ENCODE measurements at regions not wholly inside any gene's neighbourhood (a gene's known extent, or its start where the extent isn't known, plus 50 kb on each side); places are given as distances from the start of the nearest gene placed in this dataset.
"Not testable (repeated sequence)": the region's sequence is repeated elsewhere in the genome, so short reads cannot be mapped to it uniquely, and the experiment has no call there.

DNA sequence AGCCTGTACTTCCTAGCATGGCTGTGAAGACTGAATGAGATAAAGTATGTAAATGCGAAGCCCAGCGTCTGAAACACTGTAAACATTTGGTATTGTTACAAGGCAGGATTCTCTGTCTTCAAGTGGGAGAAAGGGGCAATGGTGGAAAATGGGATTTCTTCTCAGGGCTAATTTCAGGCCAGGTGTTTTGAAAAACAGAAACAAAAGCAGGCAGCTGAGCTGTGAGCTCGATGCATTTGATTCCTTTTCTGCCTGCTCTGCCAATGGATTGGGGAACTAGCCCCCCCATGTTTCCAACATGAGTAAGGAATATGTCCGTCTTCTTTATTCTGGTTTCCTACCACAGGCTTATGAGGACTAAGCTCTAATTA is 732.1 kb upstream of the AUTS2 start:
- Mint-ChIP-seq H3K27me3 (no peaks in the 10 kb centered on the region), H3K27ac (no peak overlapping the region), H3K9me3 (ENCODE audit: low read depth) (peaks cover 19% of the 10 kb centered on the region), H3K36me3 (no peaks in the 10 kb centered on the region), H3K4me1 (no peaks in the 10 kb centered on the region), H3K4me3 (no peak overlapping the region)
- DNase-seq = no peak
- CTCF ChIA-PET = no interaction called here
- no peak for ATAC-seq

- not testable (repeated sequence) for H3K27me3 Mint-ChIP-seq, H3K27ac Mint-ChIP-seq, H3K36me3 Mint-ChIP-seq
Measured at GRCh38 chr7:68866721-68867120, 731.6 kb upstream of the AUTS2 start.

DNA sequence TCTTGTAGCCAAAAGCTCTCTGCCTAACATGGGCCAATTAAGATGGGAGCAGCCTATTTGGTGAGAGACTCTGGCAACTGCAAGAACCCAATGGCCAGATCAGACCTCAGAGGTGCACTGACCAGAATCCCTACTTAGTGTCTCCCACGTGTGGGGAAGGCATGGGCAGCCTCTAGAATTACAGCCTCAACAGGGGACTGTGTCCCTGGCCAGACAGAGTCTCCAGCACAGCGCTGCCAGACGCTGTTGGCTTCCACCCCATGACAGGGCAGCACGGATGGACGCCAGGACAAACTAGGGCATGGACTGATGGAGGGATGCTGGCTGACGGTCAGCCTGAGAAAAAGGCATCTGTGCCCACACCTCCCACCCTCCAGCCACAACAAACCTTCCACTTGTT is 729.3 kb upstream of the AUTS2 start:
- Mint-ChIP-seq H3K36me3 (no peaks in the 10 kb centered on the region), H3K27me3 (no peaks in the 10 kb centered on the region), H3K4me3 (no peak overlapping the region), H3K4me1 (no peaks in the 10 kb centered on the region), H3K9me3 (ENCODE audit: low read depth) (peaks cover 24% of the 10 kb centered on the region), H3K27ac (no peak overlapping the region)
- no peak for ATAC-seq
- CTCF ChIA-PET = no interaction called here
- DNase-seq = no peak

More at GRCh38 chr7:68866721-68867120, 731.6 kb upstream of the AUTS2 start:
- CTCF ChIA-PET, H3K4me3 Mint-ChIP-seq, DNase-seq, ATAC-seq, H3K4me1 Mint-ChIP-seq: not testable (repeated sequence)
- H3K9me3 Mint-ChIP-seq (ENCODE audit: low read depth) = peaks cover 18% of the 10 kb centered on the region

DNA sequence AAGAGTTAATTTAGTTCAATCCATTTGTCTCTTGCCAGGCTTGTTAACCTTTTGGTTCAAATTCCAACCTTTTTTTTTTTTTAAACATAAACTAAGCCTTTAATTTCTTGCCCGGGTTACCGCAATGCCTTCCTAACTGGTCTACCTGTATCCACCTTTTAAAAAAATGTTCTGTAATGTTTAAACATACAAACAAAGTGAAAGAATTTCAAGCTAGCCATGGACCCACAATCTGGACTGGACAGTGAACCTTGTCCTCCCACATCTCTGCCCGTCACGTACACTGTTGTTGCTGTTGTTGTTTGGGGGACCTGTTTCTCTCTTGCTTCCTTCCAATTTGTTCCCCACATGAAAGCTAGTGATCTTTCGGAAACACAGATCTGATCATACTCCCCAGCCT is 724.7 kb upstream of the AUTS2 start:
- Mint-ChIP-seq H3K27ac (no peak overlapping the region), H3K9me3 (ENCODE audit: low read depth) (peaks cover 29% of the 10 kb centered on the region), H3K27me3 (no peaks in the 10 kb centered on the region), H3K4me3 (no peak overlapping the region), H3K36me3 (no peaks in the 10 kb centered on the region), H3K4me1 (no peaks in the 10 kb centered on the region)
- DNase-seq (no peak), ATAC-seq (no peak)
- CTCF ChIA-PET = no interaction called here

GRCh38 chr7:68875857-68876256 is 722.4 kb upstream of the AUTS2 start:
- H3K9me3 Mint-ChIP-seq (ENCODE audit: low read depth) = peaks cover 21% of the 10 kb centered on the region
- no peaks in the 10 kb centered on the region for H3K27me3 Mint-ChIP-seq
- CTCF ChIA-PET = no interaction called here
- ATAC-seq = no peak
- DNase-seq = no peak
- no peaks in the 10 kb centered on the region for H3K36me3 Mint-ChIP-seq
- H3K4me1 Mint-ChIP-seq = no peaks in the 10 kb centered on the region
- no peak overlapping the region for H3K4me3 Mint-ChIP-seq
- no peak overlapping the region for H3K27ac Mint-ChIP-seq

- H3K4me1 Mint-ChIP-seq; H3K27ac Mint-ChIP-seq; H3K9me3 Mint-ChIP-seq (ENCODE audit: low read depth); CTCF ChIA-PET; H3K4me3 Mint-ChIP-seq; H3K36me3 Mint-ChIP-seq; DNase-seq; ATAC-seq; H3K27me3 Mint-ChIP-seq: not testable (repeated sequence)
Measured at GRCh38 chr7:68887116-68887515, 711.2 kb upstream of the AUTS2 start.

GRCh38 chr7:68888971-68889385 is 709.3 kb upstream of the AUTS2 start:
- CTCF ChIA-PET = no interaction called here
- Mint-ChIP-seq H3K27me3 (no peaks in the 10 kb centered on the region), H3K4me1 (no peaks in the 10 kb centered on the region), H3K4me3 (no peak overlapping the region), H3K27ac (no peak overlapping the region), H3K36me3 (no peaks in the 10 kb centered on the region), H3K9me3 (ENCODE audit: low read depth) (peaks cover 2% of the 10 kb centered on the region)
- DNase-seq (no peak), ATAC-seq (no peak)

- DNase-seq (no peak), ATAC-seq (no peak)
- Mint-ChIP-seq H3K27ac (no peak overlapping the region), H3K9me3 (ENCODE audit: low read depth) (peaks cover 7% of the 10 kb centered on the region), H3K4me3 (no peak overlapping the region), H3K4me1 (no peaks in the 10 kb centered on the region), H3K36me3 (peaks cover 2% of the 10 kb centered on the region), H3K27me3 (no peaks in the 10 kb centered on the region)
- CTCF ChIA-PET = no interaction called here
Measured at GRCh38 chr7:68892236-68892635, 706.0 kb upstream of the AUTS2 start.

DNA sequence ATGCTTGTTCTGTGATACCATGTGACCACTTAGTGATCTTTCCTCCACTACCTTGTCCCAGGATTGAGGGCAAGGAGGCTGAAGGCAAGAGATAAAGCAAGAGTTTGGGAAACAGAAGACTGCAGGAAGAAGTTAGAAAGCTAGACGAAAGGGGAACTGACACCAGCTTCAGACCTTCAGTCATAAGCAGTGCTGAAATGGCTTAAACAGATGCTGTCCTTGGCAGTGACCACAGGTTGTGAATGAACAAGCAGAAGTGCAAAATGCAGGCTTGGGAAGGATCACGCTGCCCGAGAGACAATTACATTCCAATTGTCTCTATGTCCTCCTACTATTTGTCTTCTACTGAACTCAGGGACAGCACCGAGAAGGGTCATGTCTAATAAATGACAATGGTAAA is 704.9 kb upstream of the AUTS2 start:
- DNase-seq (no peak), ATAC-seq (no peak)
- Mint-ChIP-seq H3K4me1 (no peaks in the 10 kb centered on the region), H3K27me3 (no peaks in the 10 kb centered on the region), H3K36me3 (peaks cover 2% of the 10 kb centered on the region), H3K4me3 (no peak overlapping the region), H3K27ac (no peak overlapping the region), H3K9me3 (ENCODE audit: low read depth) (peaks cover 9% of the 10 kb centered on the region)
- CTCF ChIA-PET = no interaction called here

DNA sequence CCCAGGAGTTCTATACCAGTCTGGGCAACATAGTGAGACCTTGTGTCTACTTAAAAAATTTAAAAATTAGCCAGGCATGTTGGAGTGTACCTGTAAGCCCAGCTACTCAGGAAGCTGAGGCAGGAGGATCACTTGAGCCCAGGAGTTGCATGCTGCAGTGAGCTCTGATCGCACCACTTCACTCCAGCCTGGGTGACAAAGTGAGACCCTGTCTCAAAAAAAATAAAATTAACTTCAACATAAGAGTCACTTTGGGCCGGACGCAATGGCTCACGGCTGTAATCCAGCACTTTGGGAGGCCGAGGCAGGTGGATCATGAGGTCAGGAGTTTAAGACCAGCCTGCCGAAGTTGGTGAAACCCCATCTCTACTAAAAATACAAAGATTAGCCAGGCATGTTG is 699.1 kb upstream of the AUTS2 start:
- H3K36me3 Mint-ChIP-seq, H3K27ac Mint-ChIP-seq, H3K4me1 Mint-ChIP-seq, H3K27me3 Mint-ChIP-seq, H3K4me3 Mint-ChIP-seq, DNase-seq, CTCF ChIA-PET, ATAC-seq: not testable (repeated sequence)
- H3K9me3 Mint-ChIP-seq (ENCODE audit: low read depth) = peaks cover 14% of the 10 kb centered on the region

DNA sequence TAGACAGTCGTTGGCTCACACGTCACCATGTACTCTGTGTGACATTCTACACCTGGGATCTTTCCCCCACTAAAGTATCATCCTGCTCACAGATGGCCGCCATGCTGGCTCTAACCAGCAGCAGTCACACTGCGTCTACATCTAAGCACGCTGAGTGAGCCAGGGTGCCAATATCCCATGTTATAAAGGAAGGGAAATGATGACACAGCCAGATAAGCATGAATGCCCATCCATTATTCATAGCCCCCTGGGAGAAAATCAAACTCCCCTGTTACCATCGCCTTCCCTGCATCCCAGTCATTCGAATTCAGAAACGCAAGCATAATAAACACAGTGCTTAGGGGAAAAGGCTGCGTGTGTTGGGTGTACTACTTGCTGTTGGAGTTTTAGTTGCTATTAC is 698.2 kb upstream of the AUTS2 start:
- Mint-ChIP-seq H3K9me3 (ENCODE audit: low read depth) (peaks cover 16% of the 10 kb centered on the region), H3K4me1 (no peaks in the 10 kb centered on the region), H3K36me3 (peaks cover 2% of the 10 kb centered on the region), H3K27ac (no peak overlapping the region), H3K27me3 (no peaks in the 10 kb centered on the region), H3K4me3 (no peak overlapping the region)
- DNase-seq (no peak), ATAC-seq (no peak)
- CTCF ChIA-PET = no interaction called here

DNA sequence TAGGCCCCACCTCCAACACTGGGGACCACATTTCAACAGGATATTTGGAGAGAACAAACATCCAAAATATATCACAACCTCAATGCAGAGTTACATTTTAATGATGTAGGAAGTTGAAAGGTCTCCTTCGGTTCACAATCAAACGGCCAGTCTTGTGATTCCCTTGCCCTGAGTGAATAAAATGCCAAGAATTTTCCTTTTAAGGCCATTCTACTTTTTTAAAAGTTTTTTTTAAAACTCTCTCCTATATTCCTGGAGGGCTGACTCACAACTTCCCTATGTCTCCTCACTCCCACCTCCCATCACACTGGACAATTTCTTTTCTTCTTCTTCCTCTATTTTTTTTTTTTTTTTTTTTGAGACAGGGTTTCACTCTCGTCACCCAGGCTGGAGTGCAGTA is 693.6 kb upstream of the AUTS2 start:
- no peak for DNase-seq
- CTCF ChIA-PET = no interaction called here
- no peak overlapping the region for H3K4me3 Mint-ChIP-seq
- H3K9me3 Mint-ChIP-seq (ENCODE audit: low read depth) = peaks cover 14% of the 10 kb centered on the region
- H3K36me3 Mint-ChIP-seq = no peaks in the 10 kb centered on the region
- H3K4me1 Mint-ChIP-seq = no peaks in the 10 kb centered on the region
- ATAC-seq = no peak
- H3K27me3 Mint-ChIP-seq = no peaks in the 10 kb centered on the region
- no peak overlapping the region for H3K27ac Mint-ChIP-seq

DNA sequence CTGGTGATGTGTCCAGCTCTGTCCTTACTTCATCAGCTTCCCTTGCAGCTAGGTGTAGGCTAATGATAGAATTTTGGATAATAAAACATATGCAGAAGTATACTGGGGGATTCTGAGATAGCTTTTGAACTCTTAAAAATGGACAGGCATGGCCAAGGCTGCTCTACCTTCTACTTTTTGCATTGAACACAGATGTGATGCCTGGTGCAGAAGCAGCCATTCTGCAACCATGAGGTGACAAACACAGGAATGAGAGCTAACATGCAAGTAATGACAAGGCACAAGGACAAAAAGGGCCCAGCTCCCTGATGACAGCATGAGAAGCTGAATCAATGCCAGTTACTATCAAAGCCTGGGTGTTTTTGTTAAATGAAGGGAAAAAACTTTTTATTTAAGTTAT is 686.5 kb upstream of the AUTS2 start:
- H3K9me3 Mint-ChIP-seq (ENCODE audit: low read depth) = peaks cover 10% of the 10 kb centered on the region
- no peak for DNase-seq
- ATAC-seq = no peak
- no peaks in the 10 kb centered on the region for H3K27me3 Mint-ChIP-seq
- no peak overlapping the region for H3K27ac Mint-ChIP-seq
- H3K4me3 Mint-ChIP-seq = no peak overlapping the region
- H3K36me3 Mint-ChIP-seq = no peaks in the 10 kb centered on the region
- no peaks in the 10 kb centered on the region for H3K4me1 Mint-ChIP-seq
- CTCF ChIA-PET = interaction anchor here (0.6 kb wide), 1 partner anchor 307 kb away, joined by 3 read pairs; no protein-coding TSS in a partner anchor

DNA sequence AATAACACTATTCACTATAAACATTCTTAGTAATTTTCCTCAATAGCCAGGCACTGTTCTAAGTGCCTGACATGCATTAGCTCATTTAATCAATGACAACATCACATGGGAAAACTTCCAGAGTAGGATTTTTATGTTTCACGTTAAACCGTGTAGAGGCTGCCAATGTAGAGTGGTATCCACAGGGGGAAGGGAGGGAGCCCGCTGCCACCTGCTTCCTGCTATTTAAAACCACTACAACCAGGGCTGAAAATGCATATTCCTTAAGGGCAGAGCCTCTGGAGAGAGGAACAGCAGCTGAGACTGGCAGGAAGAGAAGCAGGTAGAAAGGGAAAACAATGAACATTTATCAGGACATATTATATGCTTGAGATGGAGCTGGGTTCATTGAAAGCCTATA is 684.3 kb upstream of the AUTS2 start:
- DNase-seq (no peak), ATAC-seq (no peak)
- no peaks in the 10 kb centered on the region for H3K36me3 Mint-ChIP-seq
- no peaks in the 10 kb centered on the region for H3K4me1 Mint-ChIP-seq
- H3K9me3 Mint-ChIP-seq (ENCODE audit: low read depth) = peaks cover 16% of the 10 kb centered on the region
- no peak overlapping the region for H3K4me3 Mint-ChIP-seq
- no peak overlapping the region for H3K27ac Mint-ChIP-seq
- CTCF ChIA-PET = no interaction called here
- no peaks in the 10 kb centered on the region for H3K27me3 Mint-ChIP-seq

- CTCF ChIA-PET = no interaction called here
- ATAC-seq = no peak
Measured at GRCh38 chr7:68917041-68917651, 681.1 kb upstream of the AUTS2 start.

More at GRCh38 chr7:68917041-68917651, 681.1 kb upstream of the AUTS2 start:
- H3K27ac Mint-ChIP-seq = no peak overlapping the region
- DNase-seq = no peak
- H3K36me3 Mint-ChIP-seq = no peaks in the 10 kb centered on the region
- H3K4me1 Mint-ChIP-seq = no peaks in the 10 kb centered on the region
- peaks cover 22% of the 10 kb centered on the region for H3K9me3 Mint-ChIP-seq (ENCODE audit: low read depth)
- no peaks in the 10 kb centered on the region for H3K27me3 Mint-ChIP-seq
- H3K4me3 Mint-ChIP-seq = no peak overlapping the region
